ENCODE measurements at regions not wholly inside any gene's neighbourhood (a gene's known extent, or its start where the extent isn't known, plus 50 kb on each side); places are given as distances from the start of the nearest gene placed in this dataset.

DNA sequence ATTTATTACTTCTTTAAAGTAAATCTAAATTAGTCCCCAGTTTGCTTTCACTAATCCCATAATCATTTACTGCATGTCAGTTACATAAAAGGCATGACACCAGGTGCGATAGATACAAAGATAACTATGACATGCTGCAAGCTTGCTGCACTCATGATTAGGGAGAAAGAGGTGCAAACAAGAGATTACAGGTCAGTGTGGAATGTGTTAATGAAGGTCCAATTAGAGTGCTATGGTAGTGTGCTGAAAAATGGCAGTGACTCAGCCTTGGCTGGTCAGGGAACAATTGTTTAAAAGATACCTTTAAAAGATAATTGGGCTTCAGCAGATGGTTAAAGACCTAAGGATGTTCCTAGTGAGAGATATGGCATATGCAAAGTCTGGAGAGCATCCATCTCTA is 352.6 kb upstream of the TGFBR2 start:
- Histone ChIP-seq H3K79me1 (ENCODE audit: low read depth in 1 of 2, low read length in 2 of 2) (no peaks in the 10 kb centered on the region), H3K4me1 (ENCODE audit: control insufficient read depth, insufficient read depth, low read length) (no peaks in the 10 kb centered on the region), H3K23ac (ENCODE audit: low read depth, low read length) (no peak overlapping the region), H3K9me3 (ENCODE audit: control insufficient read depth, insufficient read depth, low read length) (no peaks in the 10 kb centered on the region), H2BK15ac (ENCODE audit: low read depth, low read length) (no peak overlapping the region), H3K4ac (ENCODE audit: low read depth, low read length) (no peak overlapping the region), H3K56ac (ENCODE audit: extremely low read depth, insufficient read depth, low read length) (no peak overlapping the region), H3K36me3 (ENCODE audit: control insufficient read depth, insufficient read depth, low read length) (no peaks in the 10 kb centered on the region), H2AFZ (replicated peaks; ENCODE audit: low read length, poor library complexity) (no peak overlapping the region), H3K9ac (ENCODE audit: low read depth, low read length) (no peak overlapping the region), H3K14ac (replicated peaks; ENCODE audit: low read depth, low read length) (no peak overlapping the region), H3K27ac (ENCODE audit: insufficient read depth, low read length) (no peak overlapping the region), H4K8ac (ENCODE audit: low read depth in 2 of 2, low read length in 2 of 2) (no peak overlapping the region), H3K18ac (ENCODE audit: low read depth, low read length) (no peak overlapping the region), H2BK5ac (ENCODE audit: low read depth, low read length, poor library complexity, severe bottlenecking) (no peak overlapping the region), H2BK120ac (ENCODE audit: low read depth, low read length) (no peak overlapping the region), H3K4me2 (ENCODE audit: low read depth, low read length) (no peak overlapping the region), H4K20me1 (ENCODE audit: insufficient read depth, low read length) (no peaks in the 10 kb centered on the region), H2AK9ac (replicated peaks; ENCODE audit: low read depth, low read length, poor library complexity) (no peak overlapping the region), H4K5ac (ENCODE audit: low read depth, low read length) (no peak overlapping the region), H3K4me3 (ENCODE audit: insufficient read depth, low read depth, low read length) (no peak overlapping the region), H2BK20ac (ENCODE audit: low read depth, low read length) (no peak overlapping the region), H3K9me1 (ENCODE audit: insufficient read depth, low read length) (no peaks in the 10 kb centered on the region), H4K91ac (ENCODE audit: insufficient read depth, low read depth, low read length) (no peak overlapping the region), H2AK5ac (ENCODE audit: low read depth, low read length) (no peak overlapping the region), H3K27me3 (ENCODE audit: control insufficient read depth, insufficient read depth, low read length) (no peaks in the 10 kb centered on the region)
- intact Hi-C loops (cut with micrococcal nuclease), result no loop called here
- in situ Hi-C loops (cut with MboI; ENCODE audit: low sequenced_read_pairs), result no loop called here
- DNase-seq (no peak), ATAC-seq (ENCODE audit: low read depth) (no peak)
- TF ChIP-seq RFX5 (IDR thresholded peaks at IDR 0.05; ENCODE audit: low read depth, low read length), result no peak
- no peak for TF ChIP-seq BHLHE40 (IDR thresholded peaks at IDR 0.05; ENCODE audit: low read depth, low read length)
- TF ChIP-seq, protein P1, sequence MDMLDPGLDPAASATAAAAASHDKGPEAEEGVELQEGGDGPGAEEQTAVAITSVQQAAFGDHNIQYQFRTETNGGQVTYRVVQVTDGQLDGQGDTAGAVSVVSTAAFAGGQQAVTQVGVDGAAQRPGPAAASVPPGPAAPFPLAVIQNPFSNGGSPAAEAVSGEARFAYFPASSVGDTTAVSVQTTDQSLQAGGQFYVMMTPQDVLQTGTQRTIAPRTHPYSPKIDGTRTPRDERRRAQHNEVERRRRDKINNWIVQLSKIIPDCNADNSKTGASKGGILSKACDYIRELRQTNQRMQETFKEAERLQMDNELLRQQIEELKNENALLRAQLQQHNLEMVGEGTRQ (IDR thresholded peaks at IDR 0.05; ENCODE audit: low read depth, low read length), result no peak
- no peak for TF ChIP-seq SMC3 (IDR thresholded peaks at IDR 0.05; ENCODE audit: low read depth, low read length)
- no peak for TF ChIP-seq CHD1 (IDR thresholded peaks at IDR 0.05; ENCODE audit: low read depth, low read length)
- TF ChIP-seq POLR2A (IDR thresholded peaks at IDR 0.05; ENCODE audit: low read depth, low read length), result no peak
- TF ChIP-seq CEBPB (IDR thresholded peaks at IDR 0.05; ENCODE audit: low read depth, low read length), result no peak
- no peak for TF ChIP-seq MXI1 (IDR thresholded peaks at IDR 0.05; ENCODE audit: borderline replicate concordance, low read depth, low read length)
- TF ChIP-seq, protein P2, sequence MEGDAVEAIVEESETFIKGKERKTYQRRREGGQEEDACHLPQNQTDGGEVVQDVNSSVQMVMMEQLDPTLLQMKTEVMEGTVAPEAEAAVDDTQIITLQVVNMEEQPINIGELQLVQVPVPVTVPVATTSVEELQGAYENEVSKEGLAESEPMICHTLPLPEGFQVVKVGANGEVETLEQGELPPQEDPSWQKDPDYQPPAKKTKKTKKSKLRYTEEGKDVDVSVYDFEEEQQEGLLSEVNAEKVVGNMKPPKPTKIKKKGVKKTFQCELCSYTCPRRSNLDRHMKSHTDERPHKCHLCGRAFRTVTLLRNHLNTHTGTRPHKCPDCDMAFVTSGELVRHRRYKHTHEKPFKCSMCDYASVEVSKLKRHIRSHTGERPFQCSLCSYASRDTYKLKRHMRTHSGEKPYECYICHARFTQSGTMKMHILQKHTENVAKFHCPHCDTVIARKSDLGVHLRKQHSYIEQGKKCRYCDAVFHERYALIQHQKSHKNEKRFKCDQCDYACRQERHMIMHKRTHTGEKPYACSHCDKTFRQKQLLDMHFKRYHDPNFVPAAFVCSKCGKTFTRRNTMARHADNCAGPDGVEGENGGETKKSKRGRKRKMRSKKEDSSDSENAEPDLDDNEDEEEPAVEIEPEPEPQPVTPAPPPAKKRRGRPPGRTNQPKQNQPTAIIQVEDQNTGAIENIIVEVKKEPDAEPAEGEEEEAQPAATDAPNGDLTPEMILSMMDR (conservative IDR thresholded peaks at IDR 0.05; ENCODE audit: low read depth, low read length), result no peak
- BruUV-seq (replicated peaks), result no TSS peak
- WGBS, 2 experiments (ENCODE audit: extremely low coverage in 2 of 2, insufficient read length in 1 of 2), result no CpG with 5 or more reads among the region's 1 CpG
- dilution Hi-C loops (cut with HindIII; ENCODE audit: low sequenced_read_pairs, unreplicated experiment), result no loop called here
- CTCF ChIA-PET, result no interaction called here
- POLR2A ChIA-PET (ENCODE audit: unreplicated experiment), result no interaction called here

Measured in IMR-90 (cell line).